ENCODE measurements at regions not wholly inside any gene's neighbourhood (a gene's known extent, or its start where the extent isn't known, plus 50 kb on each side); places are given as distances from the start of the nearest gene placed in this dataset.

DNA sequence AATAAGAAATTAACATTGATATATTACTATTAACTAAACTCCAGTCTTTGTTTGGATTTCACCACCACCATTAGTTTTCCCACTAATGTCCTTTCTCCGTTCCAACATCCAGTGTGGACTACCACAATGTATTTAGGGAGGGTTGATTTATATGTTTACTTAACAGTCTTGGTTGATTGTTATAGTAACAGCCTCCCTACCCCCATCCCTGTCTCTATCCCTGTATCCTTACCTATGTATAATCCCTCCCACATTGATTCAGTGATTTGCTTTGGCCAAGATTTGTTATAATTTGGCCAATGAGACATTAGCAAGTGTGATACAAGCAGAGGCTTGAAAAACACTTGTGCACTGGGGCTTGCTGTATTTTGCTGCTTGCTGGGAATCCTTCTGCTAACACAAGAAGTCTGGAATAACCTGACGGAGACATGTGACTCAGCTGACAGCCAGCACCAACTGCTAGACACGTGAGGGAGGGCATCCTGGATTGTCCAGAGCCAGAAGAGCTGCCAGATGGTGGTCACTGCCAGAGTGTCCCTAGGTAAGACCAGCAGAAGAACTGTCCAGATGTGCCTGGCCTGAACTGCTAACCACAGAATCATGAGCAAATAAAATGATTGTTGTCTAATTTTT lies 51.2 kb upstream of the TCF7 start:
- ChIA-PET CTCF (no interaction called here), POLR2A (no interaction called here)

DNA sequence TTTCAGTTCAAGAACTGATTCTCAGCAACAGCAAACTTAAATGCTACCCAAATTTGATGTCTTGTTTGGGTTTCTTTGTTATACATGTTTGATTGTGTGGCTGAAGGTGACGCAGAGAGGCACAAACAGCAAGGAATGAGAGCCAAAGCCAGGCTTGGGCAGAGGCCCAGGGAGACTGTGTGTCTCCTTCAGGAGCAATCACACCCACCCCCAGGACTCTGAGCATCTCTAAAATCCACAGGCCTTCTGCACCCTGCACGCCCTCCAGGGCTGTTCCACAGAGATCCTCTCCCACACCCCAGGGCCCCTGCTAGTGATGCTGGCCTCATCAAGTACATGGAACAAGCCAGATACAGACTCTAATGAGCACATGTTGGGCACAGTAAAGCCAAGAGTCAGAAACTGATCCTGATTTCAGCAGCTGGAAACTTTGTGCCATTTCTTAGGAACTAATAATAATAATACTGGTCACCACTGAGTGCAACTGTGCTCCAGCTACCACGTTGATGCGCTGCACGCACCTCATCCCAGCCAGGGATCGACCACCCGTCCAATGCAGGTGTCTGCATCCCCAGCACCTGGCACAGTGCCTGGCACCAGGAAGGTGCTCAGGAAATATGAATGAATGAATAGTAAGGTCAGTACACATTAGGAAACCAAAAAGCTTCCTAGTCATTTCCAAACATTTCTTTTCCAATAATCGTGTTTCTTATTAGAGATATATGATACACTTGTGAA lies 54.6 kb upstream of the TCF7 start:
- POLR2A ChIA-PET: no interaction called here
- CTCF ChIA-PET: interaction anchor here (0.5 to 1.7 kb wide), 3 partner anchors 20 to 1727 kb away, joined by 3 to 4 read pairs (median 4); no protein-coding TSS in a partner anchor

DNA sequence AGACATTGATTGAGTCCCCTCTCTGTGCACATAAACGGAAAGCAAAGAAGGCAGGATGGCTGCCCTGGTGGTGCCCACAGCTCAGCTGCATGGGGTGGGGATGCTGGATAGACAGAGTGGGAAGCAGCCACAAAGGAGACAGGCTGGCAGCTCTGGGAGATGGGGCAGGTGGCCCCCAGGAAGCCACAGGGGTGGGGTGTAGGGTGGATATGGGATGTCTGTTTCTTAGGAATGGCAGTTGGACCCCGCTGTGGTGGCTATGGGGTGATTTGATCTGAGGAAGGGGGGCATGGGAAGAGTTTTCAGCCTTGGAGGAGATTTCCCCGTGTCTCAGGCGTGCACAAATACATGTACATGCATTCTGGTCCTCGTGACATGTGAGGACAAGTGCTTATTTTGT lies 50.2 kb upstream of the VDAC1 start:
- ChIA-PET POLR2A (interaction anchor here (0.5 kb wide), 1 partner anchor 10 kb away, joined by 6 read pairs; no protein-coding TSS in a partner anchor), CTCF (interaction anchor here (2.0 kb wide), 1 partner anchor 15 kb away, joined by 13 read pairs; no protein-coding TSS in a partner anchor)

Data from activated CD8-positive, alpha-beta memory T cell treated with anti-CD3 and anti-CD28 coated beads for 36 hours (primary cell).